ENCODE measurements at regions not wholly inside any gene's neighbourhood (a gene's known extent, or its start where the extent isn't known, plus 50 kb on each side); places are given as distances from the start of the nearest gene placed in this dataset.
A peak's percentile ranks its signal among the peaks of the same experiment; 100 is the strongest.
"Not testable (repeated sequence)": the region's sequence is repeated elsewhere in the genome, so short reads cannot be mapped to it uniquely, and the experiment has no call there.

GRCh38 chr10:94088926-94089381 is 95.2 kb downstream of the PLCE1 start:
- ATAC-seq (no peak), DNase-seq (no peak)

- ATAC-seq (no peak), DNase-seq (no peak)
These were observed 97.9 kb downstream of the PLCE1 start for GRCh38 chr10:94091649-94092048.

- DNase-seq = no peak
- ATAC-seq = no peak
These were observed 99.1 kb downstream of the PLCE1 start for GRCh38 chr10:94092848-94093247.

- ATAC-seq = no peak
- DNase-seq = no peak
These were observed 99.7 kb downstream of the PLCE1 start for GRCh38 chr10:94093286-94093905.

GRCh38 chr10:94094540-94094939 is 100.8 kb downstream of the PLCE1 start:
- no peak for ATAC-seq
- DNase-seq = no peak

GRCh38 chr10:94097656-94098055 is 103.9 kb downstream of the PLCE1 start:
- DNase-seq = no peak
- no peak for ATAC-seq

GRCh38 chr10:94098896-94099295 is 105.2 kb downstream of the PLCE1 start:
- DNase-seq = no peak
- ATAC-seq = no peak

GRCh38 chr10:94101894-94102293 is 108.2 kb downstream of the PLCE1 start:
- DNase-seq (no peak), ATAC-seq (no peak)

- no peak for DNase-seq
- ATAC-seq = no peak
These were observed 108.7 kb downstream of the PLCE1 start for GRCh38 chr10:94102436-94102835.

- no peak for ATAC-seq
These were observed 109.5 kb downstream of the PLCE1 start for GRCh38 chr10:94103192-94103591.

GRCh38 chr10:94103801-94104221 is 110.1 kb downstream of the PLCE1 start:
- ATAC-seq = no peak
- DNase-seq = no peak

More at GRCh38 chr10:94103192-94103591, 109.5 kb downstream of the PLCE1 start:
- DNase-seq = no peak

- DNase-seq (no peak), ATAC-seq (no peak)
These were observed 110.7 kb downstream of the PLCE1 start for GRCh38 chr10:94104316-94105000.

- no peak for ATAC-seq
- no peak for DNase-seq
These were observed 111.5 kb downstream of the PLCE1 start for GRCh38 chr10:94105226-94105625.

GRCh38 chr10:94107191-94107590 is 113.5 kb downstream of the PLCE1 start:
- ATAC-seq (no peak), DNase-seq (no peak)

- ATAC-seq = peak; percentile 36
- no peak for DNase-seq
These were observed 114.5 kb downstream of the PLCE1 start for GRCh38 chr10:94108200-94108599.

- ATAC-seq (no peak), DNase-seq (no peak)
These were observed 117.6 kb downstream of the PLCE1 start for GRCh38 chr10:94111367-94111766.

- ATAC-seq = no peak
- DNase-seq = no peak
These were observed 118.6 kb downstream of the PLCE1 start for GRCh38 chr10:94112321-94112720.

- ATAC-seq (no peak), DNase-seq (no peak)
These were observed 122.0 kb downstream of the PLCE1 start for GRCh38 chr10:94115725-94116124.

GRCh38 chr10:94116848-94117247 is 123.1 kb downstream of the PLCE1 start:
- DNase-seq (no peak), ATAC-seq (no peak)

GRCh38 chr10:94122211-94122610 is 128.5 kb downstream of the PLCE1 start:
- ATAC-seq (no peak), DNase-seq (no peak)

- ATAC-seq = no peak
- DNase-seq = no peak
These were observed 129.7 kb downstream of the PLCE1 start for GRCh38 chr10:94123258-94123995.

- DNase-seq, ATAC-seq: not testable (repeated sequence)
These were observed 130.4 kb downstream of the PLCE1 start for GRCh38 chr10:94124147-94124546.

GRCh38 chr10:94125268-94125667 is 131.5 kb downstream of the PLCE1 start:
- DNase-seq, ATAC-seq: not testable (repeated sequence)

All from stimulated activated naive CD8-positive, alpha-beta T cell treated with anti-CD3 and anti-CD28 coated beads, Interleukin-15, Interleukin-2, amounts not matched to agents 100 U/mL and 50 U/mL, for 24 hours (primary cell).